Breast epithelium (tissue), 4 donors: ENCODE measurements at regions not wholly inside any gene's neighbourhood (a gene's known extent, or its start where the extent isn't known, plus 50 kb on each side); places are given as distances from the start of the nearest gene placed in this dataset.
"Not testable (repeated sequence)": the region's sequence is repeated elsewhere in the genome, so short reads cannot be mapped to it uniquely, and the experiment has no call there.

Experiments used
- DNase-seq, 2 donors: peaks; one replicate each; pipeline ENCODE4 v3.0.0-alpha.2; 2019; ENCODE audit warnings: low spot score in 2 of 2
- H3K27ac ChIP-seq, 2 donors: fragments of 200-600 bp; sonication (generic) in 1 of 2; one replicate each; pipeline ENCODE4 v1.5.1; 2016 to 2019; ENCODE audit warnings: mild to moderate bottlenecking in 1 of 2
- H3K27me3 ChIP-seq, 2 donors: fragments of 200-600 bp; sonication (generic) in 1 of 2; one replicate each; pipeline versions ENCODE4 v1.5.1 to v1.6.0; 2017 to 2019; ENCODE audit warnings: control low read depth in 1 of 2, mild to moderate bottlenecking in 1 of 2
- H3K36me3 ChIP-seq: fragments of 200-600 bp; one replicate; pipeline ENCODE4 v1.5.1; 2019
- H3K4me1 ChIP-seq, 2 donors: fragments of 200-600 bp; sonication (generic); one replicate each; pipeline ENCODE4 v1.5.1; 2016 to 2019; ENCODE audit warnings: control low read depth in 1 of 2
- H3K4me3 ChIP-seq, 3 donors: fragments of 200-600 bp; sonication (generic); 1 replicate in 2 of 3; 2 replicates in 1 of 3; pipeline ENCODE4 v1.5.1; 2016 to 2019; ENCODE audit warnings: mild to moderate bottlenecking in 3 of 3, moderate library complexity in 2 of 3
- H3K9me3 ChIP-seq, 2 donors: fragments of 200-600 bp; sonication (generic) in 1 of 2; one replicate each; pipeline ENCODE4 v1.5.1; 2016 to 2019; ENCODE audit warnings: control low read depth in 1 of 2
- POLR2A ChIP-seq: fragments of 450-650 bp; IDR thresholded peaks from one replicate; pipeline ENCODE4 v1.6.1; 2016; ENCODE audit warnings: antibody characterized with exemption, mild to moderate bottlenecking, moderate library complexity
- POLR2AphosphoS5 ChIP-seq, 3 donors: sonication (generic); formaldehyde crosslinking; IDR thresholded peaks; one replicate each; pipeline ENCODE4 v1.6.1; 2017; ENCODE audit warnings: antibody characterized with exemption in 3 of 3
- intact Hi-C: fragments of 100-400 bp; cut with DNase I; formaldehyde crosslinking; loops from one replicate; pipeline ENCODE4 v1.15.1; 2023; ENCODE audit warnings: low total_unique reads
- TF ChIP-seq, protein P1 (sequence below), 3 donors: fragments of 450-650 bp; IDR thresholded peaks; one replicate each; pipeline ENCODE4 v1.5.1; 2016 to 2017; ENCODE audit warnings: antibody characterized with exemption in 3 of 3, mild to moderate bottlenecking in 3 of 3, moderate library complexity in 3 of 3

DNA sequence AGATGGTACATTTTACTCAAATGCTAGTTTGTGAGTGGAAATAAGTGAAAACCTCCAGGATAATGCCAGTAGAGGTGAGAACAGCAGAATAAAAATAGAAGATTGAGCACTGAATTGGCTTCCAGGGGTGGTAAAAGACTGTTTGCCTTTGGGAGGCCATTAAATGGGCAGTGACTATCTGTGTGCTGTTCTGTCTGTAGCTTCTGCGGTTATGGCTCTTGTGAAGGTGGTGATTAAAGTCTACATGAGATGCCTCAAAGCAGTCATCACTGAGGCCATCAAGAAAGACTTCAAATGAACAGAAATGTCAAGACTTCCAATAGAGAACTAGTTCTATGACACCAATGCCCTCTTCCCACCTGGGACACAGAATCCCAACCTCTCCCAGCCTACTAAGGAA is 108.8 kb downstream of the EFHB start:
- Histone ChIP-seq H3K27ac (no peak overlapping the region), H3K36me3 (no peaks in the 10 kb centered on the region), H3K27me3 (no peaks in the 10 kb centered on the region), H3K9me3 (peaks cover 6 to 16% of the 10 kb centered on the region in 2 donors), H3K4me1 (no peaks in the 10 kb centered on the region), H3K4me3 (no peak overlapping the region)
- no peak for DNase-seq
- TF ChIP-seq POLR2A (no peak), POLR2AphosphoS5 (IDR thresholded peaks at IDR 0.05) (no peak)
- TF ChIP-seq, protein P1, sequence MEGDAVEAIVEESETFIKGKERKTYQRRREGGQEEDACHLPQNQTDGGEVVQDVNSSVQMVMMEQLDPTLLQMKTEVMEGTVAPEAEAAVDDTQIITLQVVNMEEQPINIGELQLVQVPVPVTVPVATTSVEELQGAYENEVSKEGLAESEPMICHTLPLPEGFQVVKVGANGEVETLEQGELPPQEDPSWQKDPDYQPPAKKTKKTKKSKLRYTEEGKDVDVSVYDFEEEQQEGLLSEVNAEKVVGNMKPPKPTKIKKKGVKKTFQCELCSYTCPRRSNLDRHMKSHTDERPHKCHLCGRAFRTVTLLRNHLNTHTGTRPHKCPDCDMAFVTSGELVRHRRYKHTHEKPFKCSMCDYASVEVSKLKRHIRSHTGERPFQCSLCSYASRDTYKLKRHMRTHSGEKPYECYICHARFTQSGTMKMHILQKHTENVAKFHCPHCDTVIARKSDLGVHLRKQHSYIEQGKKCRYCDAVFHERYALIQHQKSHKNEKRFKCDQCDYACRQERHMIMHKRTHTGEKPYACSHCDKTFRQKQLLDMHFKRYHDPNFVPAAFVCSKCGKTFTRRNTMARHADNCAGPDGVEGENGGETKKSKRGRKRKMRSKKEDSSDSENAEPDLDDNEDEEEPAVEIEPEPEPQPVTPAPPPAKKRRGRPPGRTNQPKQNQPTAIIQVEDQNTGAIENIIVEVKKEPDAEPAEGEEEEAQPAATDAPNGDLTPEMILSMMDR (IDR thresholded peaks at IDR 0.05): no peak
- intact Hi-C loops: no loop called here

DNA sequence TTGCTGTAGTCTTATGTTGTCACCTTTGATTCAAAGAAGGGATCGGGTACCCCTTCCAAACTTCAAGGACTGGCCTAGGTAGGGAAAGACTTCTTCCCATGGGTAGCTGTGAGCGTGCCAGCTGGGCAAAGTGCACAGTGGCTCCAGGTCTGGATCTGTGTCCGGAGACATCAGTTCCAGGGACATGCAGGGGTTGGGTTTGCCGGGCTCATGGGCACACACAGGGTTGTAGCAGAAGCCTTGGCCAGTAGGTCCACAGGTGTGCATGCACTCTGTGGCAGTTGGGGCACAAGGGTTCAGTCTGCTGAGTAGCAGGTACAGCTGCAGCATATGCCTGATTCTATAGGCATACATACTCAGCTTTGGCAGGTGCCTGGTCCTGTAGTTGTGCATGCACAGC is 111.2 kb downstream of the EFHB start:
- H3K27ac ChIP-seq: no peak overlapping the region
- TF ChIP-seq, protein P1 (IDR thresholded peaks at IDR 0.05): no peak
- no peak for TF ChIP-seq POLR2A
- TF ChIP-seq POLR2AphosphoS5 (IDR thresholded peaks at IDR 0.05): no peak
- H3K27me3 ChIP-seq: no peaks in the 10 kb centered on the region
- no peaks in the 10 kb centered on the region for H3K36me3 ChIP-seq
- no peak overlapping the region for H3K4me3 ChIP-seq
- peaks cover 6 to 16% of the 10 kb centered on the region in 2 donors for H3K9me3 ChIP-seq
- no peaks in the 10 kb centered on the region for H3K4me1 ChIP-seq
- no peak for DNase-seq
- intact Hi-C loops: no loop called here

DNA sequence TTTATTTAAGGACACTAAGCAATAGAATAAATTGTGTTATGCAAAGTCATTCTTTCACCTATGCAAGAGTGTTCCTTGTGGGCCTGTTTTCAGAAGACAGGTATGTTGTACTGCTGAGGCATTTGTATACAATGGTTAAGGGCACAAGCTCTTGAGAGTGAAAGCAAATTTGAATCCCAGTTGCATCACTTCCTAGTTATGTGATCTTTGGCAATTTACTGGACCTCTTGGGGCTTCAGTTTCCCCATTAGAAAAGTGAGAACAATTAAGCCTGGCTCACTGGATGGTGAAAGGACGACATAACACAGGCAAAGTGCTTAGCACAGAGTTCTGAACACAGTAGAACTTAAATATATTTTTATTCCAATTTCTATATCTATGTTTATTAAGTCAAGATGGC is 117.4 kb downstream of the EFHB start:
- Histone ChIP-seq H3K9me3 (no peaks in the 10 kb centered on the region), H3K36me3 (no peaks in the 10 kb centered on the region), H3K4me1 (no peaks in the 10 kb centered on the region), H3K27ac (no peak overlapping the region), H3K4me3 (no peak overlapping the region), H3K27me3 (no peaks in the 10 kb centered on the region)
- TF ChIP-seq, protein P1 (IDR thresholded peaks at IDR 0.05): no peak
- no peak for TF ChIP-seq POLR2A
- no peak for TF ChIP-seq POLR2AphosphoS5 (IDR thresholded peaks at IDR 0.05)
- intact Hi-C loops: no loop called here
- DNase-seq: no peak

DNA sequence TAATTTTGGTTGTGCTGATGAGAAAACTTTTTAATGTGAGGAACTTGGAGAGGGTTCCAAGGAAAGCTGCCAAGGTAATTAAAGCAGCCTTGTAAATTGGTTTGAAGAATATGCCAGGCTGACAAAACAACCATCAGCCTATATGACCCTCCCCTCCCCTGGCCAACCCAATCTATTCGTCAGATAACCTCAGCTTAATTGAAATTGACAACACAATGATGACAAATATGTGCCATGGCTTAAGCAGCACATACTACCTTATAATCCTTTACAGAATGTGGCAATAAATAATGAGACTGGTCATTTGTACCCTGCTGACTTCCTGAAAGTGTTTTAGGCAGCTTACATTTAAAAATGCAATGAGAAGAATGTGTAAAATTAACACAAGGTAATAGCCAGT is 118.2 kb downstream of the EFHB start:
- Histone ChIP-seq H3K9me3 (no peaks in the 10 kb centered on the region), H3K27me3 (no peaks in the 10 kb centered on the region), H3K4me1 (no peaks in the 10 kb centered on the region), H3K27ac (no peak overlapping the region), H3K36me3 (no peaks in the 10 kb centered on the region), H3K4me3 (no peak overlapping the region)
- DNase-seq: no peak
- TF ChIP-seq POLR2AphosphoS5 (IDR thresholded peaks at IDR 0.05): no peak
- TF ChIP-seq, protein P1 (IDR thresholded peaks at IDR 0.05): no peak
- no peak for TF ChIP-seq POLR2A
- intact Hi-C loops: no loop called here

GRCh38 chr3:19813743-19814142 is 120.3 kb downstream of the EFHB start:
- H3K27ac ChIP-seq, H3K4me1 ChIP-seq, H3K4me3 ChIP-seq, H3K36me3 ChIP-seq, H3K9me3 ChIP-seq, H3K27me3 ChIP-seq, intact Hi-C loops, DNase-seq: not testable (repeated sequence)

GRCh38 chr3:19811689-19812088 is 122.3 kb downstream of the EFHB start:
- Histone ChIP-seq H3K9me3 (no peaks in the 10 kb centered on the region), H3K27ac (no peak overlapping the region), H3K27me3 (no peaks in the 10 kb centered on the region), H3K4me1 (no peaks in the 10 kb centered on the region), H3K36me3 (no peaks in the 10 kb centered on the region), H3K4me3 (no peak overlapping the region)
- DNase-seq: no peak
- no peak for TF ChIP-seq POLR2AphosphoS5 (IDR thresholded peaks at IDR 0.05)
- TF ChIP-seq, protein P1 (IDR thresholded peaks at IDR 0.05): no peak
- TF ChIP-seq POLR2A: no peak
- intact Hi-C loops: no loop called here
